Esophagus squamous epithelium (tissue), 5 donors: ENCODE measurements at regions not wholly inside any gene's neighbourhood (a gene's known extent, or its start where the extent isn't known, plus 50 kb on each side); places are given as distances from the start of the nearest gene placed in this dataset.

Experiments
- DNase-seq: peaks from one replicate; lab custom pipeline; 2025; lab: John Stamatoyannopoulos, UW
- H3K27ac ChIP-seq, 4 donors: fragments of 200-600 bp; sonication (generic); one replicate each; pipeline ENCODE4 v1.5.1; 2016 to 2019; ENCODE audit warnings: mild to moderate bottlenecking in 1 of 4
- H3K27me3 ChIP-seq, 4 donors: fragments of 200-600 bp; sonication (generic); 1 replicate in 3 of 4; 2 replicates in 1 of 4; pipeline versions ENCODE4 v1.5.1 to v1.6.0; 2017 to 2021; ENCODE audit warnings: antibody characterized with exemption in 1 of 4
- H3K36me3 ChIP-seq, 3 donors: fragments of 200-600 bp; sonication (generic); one replicate each; pipeline ENCODE4 v1.5.1; 2016 to 2019
- H3K4me1 ChIP-seq, 3 donors: fragments of 200-600 bp; sonication (generic); one replicate each; pipeline ENCODE4 v1.5.1; 2017 to 2019
- H3K4me3 ChIP-seq, 4 donors: fragments of 200-600 bp; sonication (generic); 1 replicate in 3 of 4; 2 replicates in 1 of 4; pipeline ENCODE4 v1.5.1; 2016 to 2019; ENCODE audit warnings: mild to moderate bottlenecking in 2 of 4, moderate library complexity in 1 of 4
- H3K9me3 ChIP-seq, 3 donors: fragments of 200-600 bp; sonication (generic); one replicate each; pipeline ENCODE4 v1.5.1; 2016 to 2019
- CTCF ChIP-seq, 6 experiments: fragments of 450-650 bp in 4 of 6; fragments of 200-600 bp in 2 of 6; sonication (generic) in 2 of 6; IDR thresholded peaks; one replicate each; pipeline ENCODE4 v1.5.1; 2016 to 2019; ENCODE audit warnings: antibody characterized with exemption in 6 of 6, mild to moderate bottlenecking in 4 of 6, moderate library complexity in 4 of 6
- POLR2A ChIP-seq, 4 donors: fragments of 450-650 bp; IDR thresholded peaks; one replicate each; pipeline ENCODE4 v1.6.1; 2017; ENCODE audit warnings: antibody characterized with exemption in 4 of 4, mild to moderate bottlenecking in 4 of 4, moderate library complexity in 3 of 4
- WGBS, 2 donors: methylation state at CpG; one replicate each; pipeline ENCODE4 v1.1.5; 2018; 5-methylcytosine and 5-hydroxymethylcytosine counted together
- intact Hi-C: fragments of 100-400 bp; cut with DNase I; formaldehyde crosslinking; loops from one replicate; pipeline ENCODE4 v1.15.0; 2022
- donor health status: DM: yes; HTN: yes; CAD: no.

- Histone ChIP-seq H3K9me3 (no peaks in the 10 kb centered on the region), H3K27me3 (no peaks in the 10 kb centered on the region), H3K4me1 (peaks cover 0 to 6% (median 0%) of the 10 kb centered on the region in 3 donors), H3K27ac (no peak overlapping the region), H3K36me3 (no peaks in the 10 kb centered on the region), H3K4me3 (no peak overlapping the region)
- intact Hi-C loops = no loop called here
- no peak for DNase-seq
- whole genome bisulfite sequencing, 2 donors = 86 to 91% methylated on average over 3 of the region's 3 CpGs
- no peak for TF ChIP-seq CTCF (IDR thresholded peaks at IDR 0.05)
- no peak for TF ChIP-seq POLR2A (IDR thresholded peaks at IDR 0.05)
Measured at GRCh38 chr2:171230176-171230575, 69.5 kb upstream of the TLK1 start.

GRCh38 chr2:171228826-171229225 lies 68.1 kb upstream of the TLK1 start:
- WGBS, 2 donors = 65 to 90% methylated on average over 2 of the region's 2 CpGs
- DNase-seq = no peak
- H3K27me3 ChIP-seq = no peaks in the 10 kb centered on the region
- H3K36me3 ChIP-seq = no peaks in the 10 kb centered on the region
- H3K27ac ChIP-seq = no peak overlapping the region
- no peak overlapping the region for H3K4me3 ChIP-seq
- no peaks in the 10 kb centered on the region for H3K9me3 ChIP-seq
- no peak for TF ChIP-seq CTCF (IDR thresholded peaks at IDR 0.05)
- intact Hi-C loops = no loop called here
- peaks cover 0 to 6% (median 0%) of the 10 kb centered on the region in 3 donors for H3K4me1 ChIP-seq

- intact Hi-C loops = no loop called here
- Histone ChIP-seq H3K4me3 (no peak overlapping the region), H3K27ac (no peak overlapping the region), H3K4me1 (peaks cover 0 to 6% (median 0%) of the 10 kb centered on the region in 3 donors), H3K27me3 (no peaks in the 10 kb centered on the region), H3K9me3 (no peaks in the 10 kb centered on the region), H3K36me3 (no peaks in the 10 kb centered on the region)
- TF ChIP-seq POLR2A (IDR thresholded peaks at IDR 0.05) (no peak), CTCF (IDR thresholded peaks at IDR 0.05) (no peak)
- no peak for DNase-seq
- WGBS, 2 donors = 31 to 59% methylated on average over 2 of the region's 2 CpGs
Measured at GRCh38 chr2:171227066-171227782, 66.5 kb upstream of the TLK1 start.

GRCh38 chr2:171226461-171226860 lies 65.8 kb upstream of the TLK1 start:
- intact Hi-C loops = no loop called here
- Histone ChIP-seq H3K27ac (no peak overlapping the region), H3K4me3 (no peak overlapping the region), H3K27me3 (no peaks in the 10 kb centered on the region), H3K9me3 (no peaks in the 10 kb centered on the region), H3K4me1 (peaks cover 0 to 6% (median 0%) of the 10 kb centered on the region in 3 donors), H3K36me3 (no peaks in the 10 kb centered on the region)
- TF ChIP-seq CTCF (IDR thresholded peaks at IDR 0.05) (no peak), POLR2A (IDR thresholded peaks at IDR 0.05) (no peak)
- DNase-seq = no peak

DNA sequence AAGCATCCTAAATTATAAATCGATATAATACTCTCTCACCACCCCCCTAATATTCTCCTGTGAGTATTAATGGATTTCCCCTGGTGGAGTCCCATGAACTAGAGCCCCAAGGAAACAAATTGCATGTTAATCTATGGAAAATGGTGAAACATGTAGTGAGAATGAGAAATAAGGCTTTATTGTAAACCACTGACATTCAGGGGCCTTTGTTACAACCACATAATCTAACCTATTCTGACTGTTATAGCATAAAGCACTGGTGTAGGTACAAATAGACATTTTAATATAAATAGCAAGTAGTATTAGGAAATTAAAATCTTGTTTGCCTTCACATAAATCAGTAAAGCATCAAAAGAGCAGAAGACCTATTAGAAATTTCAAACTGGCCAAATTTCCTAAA lies 65.3 kb upstream of the TLK1 start:
- intact Hi-C loops = no loop called here
- no peak overlapping the region for H3K4me3 ChIP-seq
- no peaks in the 10 kb centered on the region for H3K36me3 ChIP-seq
- no peak for TF ChIP-seq POLR2A (IDR thresholded peaks at IDR 0.05)
- TF ChIP-seq CTCF (IDR thresholded peaks at IDR 0.05) = no peak
- WGBS, 2 donors = 81 to 100% methylated on average over 1 of the region's 1 CpG
- no peak overlapping the region for H3K27ac ChIP-seq
- no peaks in the 10 kb centered on the region for H3K9me3 ChIP-seq
- no peaks in the 10 kb centered on the region for H3K27me3 ChIP-seq
- peaks cover 0 to 6% (median 0%) of the 10 kb centered on the region in 3 donors for H3K4me1 ChIP-seq
- DNase-seq = no peak
